Islet precursor cell (in vitro differentiated cells): ENCODE measurements at regions not wholly inside any gene's neighbourhood (a gene's known extent, or its start where the extent isn't known, plus 50 kb on each side); places are given as distances from the start of the nearest gene placed in this dataset.

Experiments
- DNase-seq: peaks from one replicate; pipeline ENCODE4 v3.0.0-alpha.2; 2018

- DNase-seq = no peak
Measured at GRCh38 chr15:31474059-31474868, 147.6 kb downstream of the KLF13 start.

DNA sequence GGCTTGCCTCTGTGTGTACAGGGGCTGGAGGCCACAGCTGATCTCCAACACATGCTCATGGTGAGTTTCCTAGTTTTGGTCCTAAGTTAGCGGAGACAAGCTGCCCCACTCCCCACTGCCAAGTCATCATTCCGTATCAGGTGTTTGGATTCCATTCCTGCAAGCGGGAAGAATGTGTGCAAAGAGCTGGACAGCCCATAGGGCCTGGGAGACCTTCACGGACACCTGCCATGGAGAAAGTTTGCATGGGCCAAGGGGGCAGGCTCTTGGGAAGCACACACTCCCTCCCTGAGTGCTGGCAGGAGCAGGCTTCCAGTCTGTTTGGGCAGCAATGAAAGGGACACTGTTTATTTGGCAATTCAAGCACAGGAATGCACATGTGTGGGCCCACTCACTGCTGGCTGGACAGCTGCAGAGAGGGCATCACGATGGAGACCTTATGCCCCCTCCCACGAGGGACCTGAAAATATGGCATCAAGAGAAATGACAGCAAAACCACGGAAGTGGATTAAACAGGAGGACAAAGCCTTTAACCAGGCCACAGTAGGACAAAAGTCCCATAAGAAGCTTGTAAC lies 149.7 kb downstream of the KLF13 start:
- peak; percentile 41 for DNase-seq

- DNase-seq = peak; percentile 31
Measured at GRCh38 chr15:31476866-31477265, 150.2 kb downstream of the KLF13 start.

DNA sequence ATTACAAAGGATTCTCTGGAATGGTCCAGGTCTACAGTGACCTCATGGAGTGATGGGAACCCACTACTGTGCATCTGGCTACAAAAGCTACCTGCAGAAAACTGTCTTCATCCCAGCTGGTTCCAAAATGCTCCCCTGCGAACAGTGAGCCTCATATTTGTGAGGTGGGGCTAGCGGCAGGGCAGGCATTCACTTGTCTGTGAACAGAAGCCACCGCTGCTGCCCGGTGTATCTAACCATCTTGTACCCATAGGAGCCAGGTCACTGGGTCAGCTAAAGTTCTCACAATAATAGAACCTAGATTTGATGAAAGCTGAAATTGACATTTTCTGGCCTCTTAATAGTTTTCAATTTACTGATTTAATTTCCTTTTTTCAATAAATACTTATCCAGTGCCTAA lies 150.7 kb downstream of the KLF13 start:
- no peak for DNase-seq

DNA sequence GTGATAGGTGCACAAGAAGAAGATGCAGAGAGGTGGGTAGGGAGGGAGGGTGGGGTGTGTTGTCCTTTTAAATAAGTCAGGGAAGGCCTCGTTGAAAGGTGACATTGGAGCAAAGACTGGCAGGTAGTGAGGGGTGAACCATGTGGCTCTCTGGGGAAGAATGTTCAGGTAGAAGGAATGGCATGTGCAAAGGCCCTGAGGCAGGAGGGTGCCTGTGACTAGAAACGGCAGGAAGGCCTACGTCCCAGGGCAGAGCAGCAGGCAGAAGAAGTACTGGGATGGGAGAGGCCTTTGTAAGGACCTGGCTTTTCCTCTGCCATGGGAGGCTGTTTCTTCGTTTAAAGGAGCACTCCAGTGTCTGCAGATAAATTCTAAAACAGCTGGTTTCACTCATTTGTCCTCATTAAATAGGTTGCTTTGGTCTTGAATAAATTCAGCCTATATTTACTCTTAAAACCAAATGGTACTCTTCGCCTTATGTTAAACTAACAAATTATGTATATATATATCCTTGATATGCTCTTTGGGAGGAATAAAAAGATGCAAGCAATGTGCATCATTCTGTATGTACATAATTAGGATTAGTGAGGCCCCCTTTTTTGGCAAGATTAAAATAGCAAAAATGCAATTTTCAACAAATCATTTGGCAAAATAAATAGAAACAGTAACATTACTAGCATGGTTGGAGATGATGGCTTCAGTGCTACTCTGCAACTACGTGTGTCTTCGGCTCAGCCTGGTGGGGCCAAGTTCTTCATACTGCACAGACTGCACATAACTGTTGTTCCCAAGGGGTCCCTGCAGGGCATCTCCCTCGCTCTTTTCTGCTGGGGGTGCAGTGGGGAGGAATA lies 151.4 kb downstream of the KLF13 start:
- DNase-seq = peak; percentile 34

GRCh38 chr15:31478702-31479221 lies 152.1 kb downstream of the KLF13 start:
- peak; percentile 36 for DNase-seq

GRCh38 chr15:31480356-31481025 lies 153.9 kb downstream of the KLF13 start:
- DNase-seq = peak; percentile 21

DNA sequence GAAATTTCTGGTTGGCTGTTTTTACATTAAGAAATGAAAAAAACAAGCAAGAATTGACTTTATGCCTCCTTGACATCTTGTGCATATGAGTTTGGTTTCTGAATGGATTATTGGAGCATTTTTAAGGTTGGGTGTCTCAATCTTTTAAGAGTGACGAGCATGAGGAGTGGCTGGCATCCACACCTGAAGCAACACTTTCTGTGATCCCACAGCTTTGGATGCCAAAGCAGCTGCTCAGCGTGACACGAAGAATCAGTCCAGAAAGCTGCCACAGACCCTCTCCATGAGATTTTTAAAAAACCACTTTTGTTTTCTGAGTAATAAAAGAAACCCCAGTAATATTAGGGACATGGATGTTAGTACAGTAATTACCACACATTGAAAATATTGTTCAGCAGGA lies 154.5 kb downstream of the KLF13 start:
- DNase-seq = peak; percentile 5

DNA sequence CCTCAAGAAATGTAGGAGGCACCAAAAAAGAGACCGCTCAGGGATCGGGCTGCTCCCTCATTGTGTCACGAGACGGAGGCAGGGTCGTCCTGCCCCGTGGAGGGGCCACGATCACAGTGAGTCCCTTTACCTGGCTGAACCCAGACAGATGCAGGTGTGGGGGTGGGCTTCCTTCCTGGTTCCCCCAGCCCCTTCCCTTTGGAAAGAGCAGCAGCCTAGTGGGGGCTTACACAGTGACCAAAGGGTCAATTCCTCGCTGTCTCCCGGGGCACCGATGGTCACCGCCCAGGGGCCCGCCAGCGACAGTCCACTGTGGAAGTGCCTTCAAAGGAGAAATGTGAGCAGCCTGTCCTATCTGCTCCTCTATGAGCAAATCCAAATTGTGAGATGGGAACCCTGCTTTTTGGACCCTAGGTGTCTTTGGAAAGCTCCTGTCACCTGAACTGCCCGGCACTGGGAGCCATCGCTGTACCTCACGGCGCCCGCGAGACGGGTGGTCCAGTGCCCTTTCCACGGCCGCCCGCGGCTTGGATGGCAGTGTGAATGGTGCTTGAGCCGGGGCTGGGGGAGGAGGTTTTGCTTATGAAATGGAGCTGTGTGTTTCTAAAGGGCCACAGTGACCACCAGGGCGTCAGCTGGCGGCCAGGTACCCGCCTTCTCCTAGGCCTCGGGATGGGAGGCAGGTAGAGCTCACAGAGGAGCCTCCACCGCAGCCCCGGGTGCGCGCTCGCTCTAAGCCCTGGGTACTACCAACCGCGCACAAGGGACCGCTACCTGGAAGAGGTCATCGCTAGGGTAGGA lies 155.7 kb downstream of the KLF13 start:
- peak; percentile 41 for DNase-seq

DNA sequence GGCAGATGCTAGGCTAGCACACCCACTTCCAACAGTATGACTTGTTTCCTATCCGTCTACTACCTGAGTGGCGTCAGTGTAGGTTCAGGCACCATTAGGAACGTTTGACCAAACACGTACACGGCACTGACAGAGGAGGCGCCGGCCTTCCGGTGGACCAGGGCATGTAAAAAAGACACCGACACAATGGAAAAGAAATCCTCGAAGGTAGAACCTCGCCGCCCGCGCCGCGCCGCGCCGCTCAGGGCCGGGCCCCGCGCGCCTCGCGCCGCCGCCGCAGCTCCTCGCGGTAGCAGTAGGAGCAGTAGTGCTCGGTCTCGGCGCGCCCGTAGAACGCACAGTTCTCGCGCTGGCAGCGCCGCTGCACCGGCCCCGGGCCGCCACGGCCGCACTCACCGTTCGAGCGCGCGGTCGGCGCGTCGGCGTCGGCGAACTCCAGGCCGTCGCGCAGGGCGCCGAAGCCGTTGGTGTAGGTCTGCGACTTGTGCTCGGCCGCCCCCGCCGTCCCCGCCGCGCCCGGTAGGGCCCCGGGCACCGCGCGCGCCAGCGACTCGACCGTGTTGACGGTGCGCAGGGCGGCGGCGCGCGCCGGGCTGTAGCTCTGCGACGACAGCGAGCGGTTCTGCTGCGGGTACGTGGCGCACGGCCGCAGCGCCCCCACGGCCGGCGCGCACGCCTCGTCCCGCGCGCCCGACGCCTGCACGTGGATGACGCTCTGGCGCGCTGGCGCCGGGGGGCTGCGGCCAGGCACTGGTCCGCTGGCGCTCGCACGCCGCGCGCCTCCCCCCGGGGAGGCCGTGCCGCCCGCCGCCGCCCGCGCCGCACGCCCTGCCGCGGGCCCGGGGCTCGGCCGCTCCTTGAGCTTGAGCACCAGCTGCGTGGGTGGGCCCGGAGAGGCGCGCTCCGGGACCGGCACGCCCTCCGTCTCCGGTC lies 156.7 kb downstream of the KLF13 start:
- peak; percentile 35 for DNase-seq

- no peak for DNase-seq
Measured at GRCh38 chr15:31483986-31484951, 157.6 kb downstream of the KLF13 start.

GRCh38 chr15:31484986-31485385 lies 158.4 kb downstream of the KLF13 start:
- DNase-seq = no peak

GRCh38 chr15:31485431-31485830 lies 158.8 kb downstream of the KLF13 start:
- DNase-seq = peak; percentile 37

DNA sequence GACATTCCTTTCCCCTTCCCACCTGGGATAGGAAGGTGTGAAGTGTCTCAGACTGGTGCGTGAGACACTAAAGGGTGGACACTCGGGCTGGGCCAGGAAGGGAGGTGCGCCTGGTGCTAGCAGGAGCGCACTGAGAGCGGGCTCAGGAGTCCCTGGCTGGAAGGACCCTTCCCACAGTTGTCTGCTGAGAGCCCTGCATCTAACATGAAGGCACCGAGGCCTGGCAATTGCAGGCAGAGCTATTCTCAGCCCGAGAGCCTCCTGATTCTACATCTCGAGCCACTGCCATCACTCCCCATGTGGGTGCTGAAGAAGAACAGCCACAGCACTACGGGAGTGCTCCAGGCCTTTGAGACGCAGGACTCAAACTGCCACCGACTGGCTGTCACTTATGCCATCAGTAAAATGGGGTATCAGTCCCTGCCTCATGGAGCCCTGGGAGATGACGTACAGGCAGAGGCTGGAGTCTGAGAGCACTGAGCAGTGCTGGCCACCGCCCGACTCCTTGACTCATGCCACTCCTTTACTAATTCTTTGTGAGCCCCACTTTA lies 159.4 kb downstream of the KLF13 start:
- DNase-seq = peak; percentile 41

- DNase-seq = no peak
Measured at GRCh38 chr15:31486506-31486905, 159.9 kb downstream of the KLF13 start.

DNA sequence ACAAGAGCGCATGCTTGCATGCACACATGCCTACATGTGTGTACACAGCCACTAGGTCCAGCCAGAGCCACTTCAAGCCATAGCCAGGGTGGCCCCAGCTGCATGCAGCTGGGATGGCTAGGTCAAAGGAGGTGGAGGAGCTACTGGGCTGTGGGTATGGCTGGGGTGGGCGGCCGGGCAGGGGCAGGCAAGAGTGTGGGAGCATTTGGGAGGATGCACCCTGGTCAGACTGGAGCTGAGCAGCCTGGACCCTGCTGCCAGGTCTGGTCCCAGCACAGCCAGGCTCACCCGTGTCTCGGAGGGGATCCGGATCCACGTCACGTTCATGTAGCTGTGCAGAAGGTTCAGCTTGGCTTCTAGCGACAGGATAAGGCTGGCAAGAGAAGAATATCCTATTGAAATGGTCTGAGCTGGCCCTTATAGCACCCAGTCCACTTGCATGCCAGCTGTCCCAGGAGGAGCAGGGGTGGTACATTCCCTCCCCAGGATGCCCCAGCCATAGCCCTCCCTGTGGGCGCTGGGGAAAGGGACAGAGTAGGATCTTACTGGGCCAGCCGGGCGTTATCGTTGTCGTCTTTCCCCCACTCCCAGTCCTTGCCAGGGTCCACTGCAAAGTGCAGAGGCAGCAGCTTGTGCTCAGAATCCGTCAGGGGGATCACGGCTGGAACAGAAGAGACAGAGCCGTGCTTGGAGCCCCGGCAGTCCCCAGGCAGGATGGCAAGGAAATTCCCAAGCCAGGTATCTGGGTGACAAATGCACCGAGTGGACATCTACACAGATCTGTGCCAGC lies 160.5 kb downstream of the KLF13 start:
- DNase-seq = peak; percentile 43

DNA sequence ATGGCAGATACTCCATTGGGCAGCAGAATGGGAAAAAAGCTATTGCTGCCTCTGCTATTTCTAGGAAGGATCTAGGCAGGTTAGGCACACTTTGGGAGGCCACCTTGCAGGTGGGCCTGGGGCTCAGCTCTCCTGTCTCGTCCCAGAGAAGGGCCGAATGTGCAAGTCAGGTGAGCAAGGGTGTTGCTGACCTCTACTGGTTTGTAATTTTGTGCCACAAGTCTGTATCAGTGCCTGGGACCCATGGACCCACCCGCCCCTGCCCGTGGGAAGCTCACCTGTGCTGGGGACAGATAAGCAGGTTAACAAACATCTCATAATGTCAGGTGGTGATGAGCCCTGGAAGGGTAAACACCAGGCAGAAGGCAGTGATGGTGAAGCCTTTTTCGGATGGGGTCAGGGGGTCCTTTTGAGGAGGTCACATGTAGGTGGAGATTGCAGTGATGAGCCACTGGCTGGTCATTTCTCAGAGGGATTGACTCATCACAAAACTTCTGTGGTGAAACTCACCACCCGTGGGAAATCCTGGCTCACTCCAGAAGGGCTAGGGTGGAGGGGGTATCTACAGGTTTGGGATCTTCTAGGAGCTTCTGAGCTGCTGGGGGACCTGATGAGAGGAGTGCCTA lies 161.3 kb downstream of the KLF13 start:
- peak; percentile 57 for DNase-seq
